ENCODE measurements at regions not wholly inside any gene's neighbourhood (a gene's known extent, or its start where the extent isn't known, plus 50 kb on each side); places are given as distances from the start of the nearest gene placed in this dataset.

DNA sequence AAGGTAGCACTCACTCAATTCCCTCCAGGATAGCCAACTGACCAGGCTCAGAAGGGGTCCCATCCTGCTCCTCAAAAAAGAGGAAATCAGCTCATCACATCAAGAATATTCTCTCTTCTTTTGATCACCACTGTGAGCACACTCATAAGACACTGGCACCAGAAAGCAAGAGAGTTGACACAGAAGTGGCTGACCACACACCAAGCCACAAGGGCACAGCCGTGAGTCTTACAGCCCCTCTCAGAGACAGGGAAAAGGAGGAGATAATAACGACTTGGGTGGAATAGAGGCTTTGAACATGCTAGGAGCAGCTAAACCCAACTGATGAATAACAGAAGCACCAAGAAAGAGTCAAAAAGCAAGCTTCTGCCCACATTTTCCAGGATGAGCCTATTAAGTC is 249.1 kb upstream of the PREP start:
- TF ChIP-seq, protein P1, sequence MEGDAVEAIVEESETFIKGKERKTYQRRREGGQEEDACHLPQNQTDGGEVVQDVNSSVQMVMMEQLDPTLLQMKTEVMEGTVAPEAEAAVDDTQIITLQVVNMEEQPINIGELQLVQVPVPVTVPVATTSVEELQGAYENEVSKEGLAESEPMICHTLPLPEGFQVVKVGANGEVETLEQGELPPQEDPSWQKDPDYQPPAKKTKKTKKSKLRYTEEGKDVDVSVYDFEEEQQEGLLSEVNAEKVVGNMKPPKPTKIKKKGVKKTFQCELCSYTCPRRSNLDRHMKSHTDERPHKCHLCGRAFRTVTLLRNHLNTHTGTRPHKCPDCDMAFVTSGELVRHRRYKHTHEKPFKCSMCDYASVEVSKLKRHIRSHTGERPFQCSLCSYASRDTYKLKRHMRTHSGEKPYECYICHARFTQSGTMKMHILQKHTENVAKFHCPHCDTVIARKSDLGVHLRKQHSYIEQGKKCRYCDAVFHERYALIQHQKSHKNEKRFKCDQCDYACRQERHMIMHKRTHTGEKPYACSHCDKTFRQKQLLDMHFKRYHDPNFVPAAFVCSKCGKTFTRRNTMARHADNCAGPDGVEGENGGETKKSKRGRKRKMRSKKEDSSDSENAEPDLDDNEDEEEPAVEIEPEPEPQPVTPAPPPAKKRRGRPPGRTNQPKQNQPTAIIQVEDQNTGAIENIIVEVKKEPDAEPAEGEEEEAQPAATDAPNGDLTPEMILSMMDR (IDR thresholded peaks at IDR 0.05), result no peak
- Histone ChIP-seq H3K4me3 (no peak overlapping the region), H3K9me3 (no peaks in the 10 kb centered on the region)

DNA sequence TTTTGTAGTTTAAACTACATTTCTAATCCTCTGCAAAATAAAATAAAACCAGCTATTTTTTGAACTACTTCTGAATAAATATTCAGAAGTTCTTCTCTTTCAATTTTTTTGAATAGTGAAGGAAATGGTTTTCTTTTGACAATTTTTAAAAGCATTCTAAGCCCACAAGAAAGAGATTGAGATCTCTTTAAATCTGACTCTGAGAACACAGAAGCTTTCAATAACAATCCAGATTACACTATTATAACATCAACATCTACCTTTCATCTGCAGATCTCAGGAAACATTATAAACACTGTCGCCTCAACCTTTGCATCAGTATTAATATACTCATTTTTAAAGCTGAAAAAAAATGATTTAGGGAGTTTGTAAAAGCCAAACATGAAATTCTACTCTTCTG is 247.5 kb upstream of the PREP start:
- Histone ChIP-seq H3K9me3 (no peaks in the 10 kb centered on the region), H3K27me3 (no peaks in the 10 kb centered on the region), H3K27ac (no peak overlapping the region), H3K4me1 (no peaks in the 10 kb centered on the region), H3K36me3 (no peaks in the 10 kb centered on the region), H3K4me3 (no peak overlapping the region)
- DNase-seq (ENCODE audit: low spot score), result no peak
- TF ChIP-seq, protein P1 (IDR thresholded peaks at IDR 0.05), result no peak

More for the DNA sequence above, 249.1 kb upstream of the PREP start:
- H3K27me3 ChIP-seq, result no peaks in the 10 kb centered on the region
- H3K36me3 ChIP-seq, result no peaks in the 10 kb centered on the region
- no peak overlapping the region for H3K27ac ChIP-seq
- no peak for DNase-seq (ENCODE audit: low spot score)
- H3K4me1 ChIP-seq, result no peaks in the 10 kb centered on the region

DNA sequence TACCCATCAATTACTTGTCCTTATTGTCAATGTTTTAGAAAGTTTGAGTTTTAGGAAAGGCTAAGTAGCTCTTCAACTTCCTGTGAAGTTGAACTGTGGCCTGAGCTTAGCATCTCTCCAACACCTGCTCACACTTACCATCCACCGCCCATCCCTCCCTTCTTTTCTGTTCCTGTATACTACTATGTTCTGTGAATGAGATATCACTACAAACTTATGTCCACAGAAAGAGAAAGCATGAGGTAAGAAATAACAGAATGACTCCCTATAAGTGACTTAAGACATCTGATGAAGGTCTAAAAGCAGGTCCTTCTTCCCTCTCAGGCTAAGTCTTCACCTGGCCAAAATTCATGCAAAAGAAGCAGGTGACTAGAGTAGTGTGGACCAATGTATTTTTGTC is 246.3 kb upstream of the PREP start:
- Histone ChIP-seq H3K4me3 (no peak overlapping the region), H3K4me1 (no peaks in the 10 kb centered on the region), H3K27me3 (no peaks in the 10 kb centered on the region), H3K27ac (no peak overlapping the region), H3K9me3 (no peaks in the 10 kb centered on the region), H3K36me3 (no peaks in the 10 kb centered on the region)
- TF ChIP-seq, protein P1 (IDR thresholded peaks at IDR 0.05), result no peak
- no peak for DNase-seq (ENCODE audit: low spot score)

DNA sequence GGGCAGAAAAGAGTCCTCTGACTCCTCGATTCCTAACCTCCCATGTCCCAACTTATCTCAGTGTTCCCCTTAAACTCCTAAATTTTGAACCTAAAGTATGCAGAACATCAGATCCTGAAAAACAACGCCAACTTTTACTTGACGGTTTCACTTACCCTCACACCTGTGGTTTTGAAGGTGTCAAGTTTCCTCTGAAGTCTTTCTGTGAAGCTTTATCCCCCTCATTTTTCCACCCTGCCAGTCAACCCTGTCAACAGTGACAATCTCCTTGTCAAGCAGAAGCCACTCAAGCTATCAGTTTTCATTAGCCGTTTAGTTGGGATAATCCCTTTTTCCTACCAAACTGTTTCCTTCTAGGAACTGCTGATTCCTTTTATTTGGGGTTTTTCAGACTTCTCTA is 245.4 kb upstream of the PREP start:
- Histone ChIP-seq H3K27ac (no peak overlapping the region), H3K4me3 (no peak overlapping the region), H3K9me3 (no peaks in the 10 kb centered on the region), H3K4me1 (no peaks in the 10 kb centered on the region), H3K36me3 (no peaks in the 10 kb centered on the region), H3K27me3 (no peaks in the 10 kb centered on the region)
- DNase-seq (ENCODE audit: low spot score), result no peak
- TF ChIP-seq, protein P1 (IDR thresholded peaks at IDR 0.05), result no peak

DNA sequence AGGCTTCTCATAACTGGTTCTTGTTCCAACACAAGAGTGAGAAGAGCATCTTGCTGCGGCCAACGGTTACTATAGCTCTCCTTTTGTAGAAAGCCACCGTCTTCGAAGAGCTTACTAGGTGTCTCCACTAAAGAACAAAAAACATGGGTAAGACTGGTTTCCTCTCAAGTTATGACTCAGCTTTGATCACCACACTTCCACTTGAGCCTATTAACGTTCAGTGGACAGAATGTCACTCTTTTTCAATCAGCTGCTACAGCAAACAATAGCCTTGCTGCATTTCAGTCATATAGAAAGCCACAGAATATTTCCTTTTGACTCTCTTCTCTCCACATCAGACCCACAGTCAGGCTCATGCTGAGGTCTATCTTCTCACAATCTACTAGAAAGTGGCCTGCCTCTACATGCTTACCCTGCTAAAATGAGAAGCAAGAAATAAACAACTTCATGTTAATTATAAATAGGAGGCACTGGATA is 243.5 kb upstream of the PREP start:
- DNase-seq (ENCODE audit: low spot score), result no peak
- Histone ChIP-seq H3K9me3 (no peaks in the 10 kb centered on the region), H3K27me3 (no peaks in the 10 kb centered on the region), H3K4me3 (no peak overlapping the region), H3K4me1 (no peaks in the 10 kb centered on the region), H3K27ac (no peak overlapping the region), H3K36me3 (no peaks in the 10 kb centered on the region)
- TF ChIP-seq, protein P1 (IDR thresholded peaks at IDR 0.05), result no peak

DNA sequence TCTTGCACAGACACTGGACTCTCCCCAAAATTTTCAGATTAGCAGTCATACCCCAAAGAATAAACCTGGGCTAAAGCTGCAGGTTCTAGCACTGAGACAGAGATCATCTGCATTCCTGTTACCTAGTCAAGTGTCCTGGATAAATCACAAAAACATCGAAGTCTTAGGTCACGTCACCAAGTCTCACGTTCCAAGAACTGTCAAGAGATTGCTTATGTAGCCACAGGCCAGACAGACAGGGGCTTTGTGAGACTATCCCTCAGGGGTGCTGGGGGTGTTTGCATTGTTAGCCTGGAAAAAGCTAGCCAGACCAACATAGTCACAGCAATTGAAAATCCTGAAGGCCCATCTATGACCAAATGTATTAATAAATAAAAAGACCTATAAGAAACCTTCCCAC is 243.1 kb upstream of the PREP start:
- no peak for DNase-seq (ENCODE audit: low spot score)
- Histone ChIP-seq H3K9me3 (no peaks in the 10 kb centered on the region), H3K27me3 (no peaks in the 10 kb centered on the region), H3K27ac (no peak overlapping the region), H3K4me3 (no peak overlapping the region), H3K36me3 (no peaks in the 10 kb centered on the region), H3K4me1 (no peaks in the 10 kb centered on the region)
- TF ChIP-seq, protein P1 (IDR thresholded peaks at IDR 0.05), result no peak
